NOMO-1 treated with dmso at 0.1 percent for 144 hours (cell line): ENCODE measurements at regions not wholly inside any gene's neighbourhood (a gene's known extent, or its start where the extent isn't known, plus 50 kb on each side); places are given as distances from the start of the nearest gene placed in this dataset.
"Not testable (repeated sequence)": the region's sequence is repeated elsewhere in the genome, so short reads cannot be mapped to it uniquely, and the experiment has no call there.

Experiments used
- DNase-seq: peaks from one replicate; lab custom pipeline; 2025; ENCODE audit not compliant: unreplicated experiment; lab: John Stamatoyannopoulos, UW

DNA sequence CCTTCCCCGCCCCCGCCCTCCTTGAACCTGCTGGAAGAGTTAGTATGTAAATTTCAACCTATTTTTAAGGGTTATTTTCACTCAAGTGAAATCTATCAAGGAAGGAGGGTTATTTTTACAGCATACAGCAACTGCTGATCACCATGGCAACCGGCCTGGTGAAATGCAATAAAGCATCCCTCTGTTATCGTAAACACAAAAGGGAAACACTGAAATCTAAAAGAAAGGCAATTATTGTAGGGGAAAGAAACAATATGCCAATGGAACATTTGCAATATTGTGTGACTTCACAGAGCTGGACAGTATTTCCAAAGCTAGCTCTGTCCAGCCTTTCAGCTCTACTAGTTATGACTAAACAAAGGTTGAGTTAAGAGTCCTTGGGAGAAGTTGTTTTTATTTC, 588.3 kb upstream of the PBX1 start:
- DNase-seq, result no peak

DNA sequence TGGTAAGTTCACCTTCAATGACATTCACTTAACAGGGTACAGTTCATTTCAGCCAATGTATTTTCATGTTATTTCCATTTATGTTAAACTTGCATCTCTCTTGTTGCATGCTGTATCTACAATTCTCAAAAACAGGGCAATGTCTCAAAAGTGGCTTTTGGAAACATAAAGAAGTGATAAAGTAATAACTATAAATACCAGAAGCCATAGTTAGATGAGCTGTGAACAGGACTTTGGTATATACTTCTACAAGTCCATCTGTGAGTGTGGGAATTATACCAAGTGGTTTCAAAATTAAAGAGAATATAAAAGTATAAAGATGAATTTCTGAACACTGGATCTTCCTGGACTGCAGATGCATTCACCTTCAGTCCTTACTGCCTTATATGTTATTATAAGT, 585.4 kb upstream of the PBX1 start:
- no peak for DNase-seq

DNA sequence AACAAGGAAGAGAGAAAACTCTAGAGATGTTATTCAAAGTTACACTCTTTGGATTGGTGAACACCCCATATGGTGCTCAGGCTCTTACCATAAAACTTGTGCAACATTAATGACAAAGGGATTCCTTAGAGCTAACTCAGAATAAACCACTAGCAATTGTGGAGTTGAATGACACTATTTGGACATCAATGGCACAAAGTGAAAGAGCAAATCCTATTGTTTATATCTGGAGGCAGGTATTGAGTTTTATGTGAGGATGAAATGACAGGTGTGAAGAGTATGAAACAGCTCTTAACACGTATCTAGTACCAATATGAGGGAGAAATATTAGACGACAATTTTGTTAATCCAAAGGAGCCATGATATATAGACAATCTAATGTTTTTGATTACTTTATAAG, 584.9 kb upstream of the PBX1 start:
- DNase-seq, result no peak

DNA sequence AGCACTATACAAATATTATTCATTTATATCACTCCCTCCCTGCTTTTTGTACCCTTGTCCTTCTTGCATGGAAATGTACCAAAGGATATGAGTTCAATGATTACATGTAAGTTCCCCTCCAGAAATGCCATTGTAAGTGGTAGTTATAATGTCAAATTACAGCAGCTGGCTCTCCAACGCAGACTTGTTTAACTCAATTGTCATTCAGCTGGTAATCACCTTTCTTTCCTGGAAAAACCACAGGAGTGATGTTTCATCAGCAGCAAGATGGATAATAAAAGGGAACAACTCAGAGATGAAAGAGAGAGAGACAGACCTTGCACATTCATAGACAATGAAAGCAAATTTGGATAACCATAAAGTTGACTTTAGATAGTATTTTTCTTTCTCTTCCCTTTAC, 578.6 kb upstream of the PBX1 start:
- DNase-seq, result no peak

DNA sequence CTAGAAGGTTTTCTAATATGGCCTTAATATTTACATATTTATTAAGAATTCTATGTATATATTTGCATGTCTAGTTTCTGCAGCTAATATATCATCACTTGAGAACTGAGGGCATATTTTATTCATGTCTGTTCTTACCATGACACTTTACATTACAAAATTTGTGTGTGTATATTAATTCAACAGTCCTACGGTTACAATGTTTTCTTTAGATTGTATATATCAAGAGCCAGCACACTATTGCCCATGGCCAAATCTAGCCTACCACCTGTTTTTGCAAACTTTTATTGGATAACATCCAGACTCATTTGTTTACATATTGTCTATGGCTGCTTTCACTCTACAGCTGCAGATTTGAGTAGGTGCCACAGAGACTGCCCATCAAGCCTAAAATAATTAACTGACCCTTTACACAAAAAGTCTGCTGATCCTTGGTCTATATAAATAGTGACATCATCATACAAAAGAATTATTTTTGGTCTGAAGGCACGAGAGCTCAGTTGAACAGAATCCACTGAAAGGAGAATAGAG, 577.4 kb upstream of the PBX1 start:
- DNase-seq, result no peak

DNA sequence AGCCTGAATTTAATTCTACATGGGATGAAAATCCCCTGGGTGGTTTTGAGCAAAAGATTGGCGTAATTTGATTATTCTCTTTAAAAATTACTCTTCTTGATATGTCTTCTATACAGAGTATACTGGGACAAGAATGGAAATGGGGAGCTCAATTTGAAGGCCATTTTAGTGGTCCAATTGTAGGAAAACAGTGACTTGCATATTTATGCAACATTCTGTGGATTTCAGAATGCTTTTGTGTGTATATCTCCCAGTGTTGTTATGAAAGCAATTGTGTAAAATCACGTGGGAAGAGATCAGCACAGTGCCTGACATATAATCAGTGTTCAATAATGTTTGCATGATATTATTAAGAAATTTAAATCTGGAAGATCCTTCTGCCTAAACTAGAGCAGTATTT, 575.9 kb upstream of the PBX1 start:
- no peak for DNase-seq

DNA sequence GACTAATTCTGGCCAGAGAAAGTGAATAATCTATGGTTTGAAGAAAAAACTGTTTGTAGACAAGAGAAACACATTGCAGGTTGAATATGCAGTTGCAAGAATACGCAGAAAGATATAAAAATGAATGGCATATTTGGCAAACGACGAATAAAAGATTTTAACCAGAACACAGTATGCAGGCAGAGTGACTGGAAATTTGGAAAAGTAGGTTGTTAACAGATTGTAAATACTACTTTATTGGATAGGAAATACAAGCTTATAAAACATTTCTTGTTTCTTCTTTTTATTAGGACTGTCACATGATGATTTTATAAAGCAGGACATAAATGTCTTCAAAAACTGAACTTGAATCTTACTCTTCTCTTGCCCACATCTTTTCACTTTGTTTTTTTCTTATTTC, 573.3 kb upstream of the PBX1 start:
- DNase-seq, result no peak

DNA sequence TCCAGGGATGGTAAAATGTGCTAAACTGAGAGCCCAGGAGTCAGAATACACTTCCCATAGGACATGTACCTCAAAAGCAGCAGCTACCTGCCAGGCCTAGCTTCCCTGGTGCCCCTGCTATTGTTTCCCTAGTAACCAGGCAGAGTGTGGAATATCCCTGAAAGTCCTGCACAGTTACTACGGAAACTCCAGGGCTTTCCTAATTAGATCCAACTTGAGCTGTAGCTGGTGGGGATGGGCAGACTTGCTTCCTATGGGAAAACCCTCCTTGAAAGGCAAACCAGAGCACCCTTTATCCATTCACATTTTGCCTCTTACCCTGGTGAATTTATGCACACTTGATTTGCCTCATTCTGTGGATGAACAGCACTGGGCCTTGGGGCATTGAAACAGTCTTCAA, 559.9 kb upstream of the PBX1 start:
- no peak for DNase-seq

DNA sequence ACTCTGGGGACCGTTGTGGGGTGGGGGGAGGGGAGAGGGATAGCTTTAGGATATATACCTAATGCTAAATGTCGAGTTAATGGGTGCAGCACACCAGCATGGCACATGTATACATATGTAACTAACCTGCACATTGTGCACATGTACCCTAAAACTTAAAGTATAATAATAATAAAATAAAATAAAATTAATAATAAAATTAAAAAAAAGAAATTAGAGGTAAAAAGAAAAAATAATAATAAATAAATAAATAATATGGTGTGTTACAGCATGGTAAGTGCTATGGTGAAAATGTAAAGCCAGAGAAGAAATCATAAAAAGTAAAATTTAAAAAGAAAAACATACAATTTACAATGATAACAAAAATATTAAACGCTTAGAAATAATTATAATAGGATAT, 552.8 kb upstream of the PBX1 start:
- not testable (repeated sequence) for DNase-seq

DNA sequence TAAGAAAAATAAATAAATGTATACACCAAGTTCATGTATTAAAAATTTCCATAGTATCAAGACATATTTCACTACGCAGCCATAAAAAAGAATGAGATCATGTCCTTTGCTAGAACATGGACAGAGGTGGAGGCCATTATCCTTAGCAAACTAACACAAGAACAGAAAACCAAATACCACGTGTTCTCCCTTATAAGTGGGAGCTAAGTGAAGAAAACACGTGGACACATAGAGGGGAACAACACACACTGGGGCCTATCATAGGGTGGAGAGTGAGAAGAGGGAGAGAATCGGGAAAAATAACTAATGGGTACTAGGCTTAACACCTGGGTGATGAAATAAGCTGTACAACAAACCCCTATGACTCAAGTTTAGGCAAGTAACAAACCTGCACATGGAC, 552.4 kb upstream of the PBX1 start:
- no peak for DNase-seq

DNA sequence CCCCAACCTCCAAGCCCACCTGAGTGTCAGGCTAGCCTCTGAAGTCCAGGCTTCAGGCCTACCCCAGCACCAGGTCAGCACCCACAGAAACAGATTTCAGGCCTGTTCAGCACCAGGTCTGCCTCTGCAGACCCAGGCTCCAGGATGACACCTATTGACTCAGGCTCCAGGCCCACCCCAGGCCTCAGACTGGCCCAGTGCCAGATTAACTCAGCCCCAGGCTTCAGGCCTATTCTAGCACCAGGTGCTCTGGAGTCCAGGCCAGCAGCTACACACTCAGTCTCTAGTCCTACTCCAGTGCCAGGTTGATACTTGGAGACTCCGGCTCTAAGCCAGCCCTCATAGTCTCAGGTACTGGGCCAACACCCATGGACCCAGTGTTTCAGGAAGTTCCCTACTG, 541.7 kb upstream of the PBX1 start:
- no peak for DNase-seq

DNA sequence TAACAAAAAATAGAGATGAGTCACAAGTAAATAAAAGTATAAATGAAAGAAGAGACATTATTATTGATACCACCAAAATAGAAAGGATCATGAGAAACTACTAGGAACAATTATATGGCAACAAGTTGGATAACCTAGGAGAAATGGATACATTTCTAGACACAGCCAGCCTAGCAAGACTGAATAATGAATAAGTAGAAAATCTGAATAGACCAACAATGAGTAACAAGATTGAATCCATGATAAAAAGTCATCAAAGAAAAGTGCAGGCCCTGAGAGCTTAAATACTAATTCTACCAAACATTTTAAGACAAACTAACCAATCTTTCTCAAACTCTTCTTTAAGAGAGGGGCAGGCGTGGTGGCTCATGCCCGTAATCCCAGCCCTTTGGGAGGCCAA, 538.6 kb upstream of the PBX1 start:
- DNase-seq, result no peak

DNA sequence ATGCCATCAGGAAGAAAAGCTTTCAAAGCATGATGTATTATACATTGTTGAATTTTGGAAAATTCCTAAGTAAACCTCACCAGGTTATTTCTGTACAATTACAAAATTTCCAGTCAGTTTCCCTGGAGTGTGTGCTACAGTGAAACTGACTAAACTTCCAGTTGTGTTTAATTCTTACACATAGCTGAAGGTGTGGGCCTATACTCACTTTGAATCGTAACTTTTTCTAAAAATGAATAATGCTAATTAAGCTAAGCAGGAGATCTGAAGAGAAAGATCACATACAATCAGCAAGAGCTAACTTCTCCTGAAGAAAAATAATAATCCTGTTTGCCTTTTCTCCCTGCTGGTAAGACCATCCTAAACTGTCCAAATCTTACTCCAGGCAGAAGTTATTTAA, 537.2 kb upstream of the PBX1 start:
- DNase-seq, result no peak

DNA sequence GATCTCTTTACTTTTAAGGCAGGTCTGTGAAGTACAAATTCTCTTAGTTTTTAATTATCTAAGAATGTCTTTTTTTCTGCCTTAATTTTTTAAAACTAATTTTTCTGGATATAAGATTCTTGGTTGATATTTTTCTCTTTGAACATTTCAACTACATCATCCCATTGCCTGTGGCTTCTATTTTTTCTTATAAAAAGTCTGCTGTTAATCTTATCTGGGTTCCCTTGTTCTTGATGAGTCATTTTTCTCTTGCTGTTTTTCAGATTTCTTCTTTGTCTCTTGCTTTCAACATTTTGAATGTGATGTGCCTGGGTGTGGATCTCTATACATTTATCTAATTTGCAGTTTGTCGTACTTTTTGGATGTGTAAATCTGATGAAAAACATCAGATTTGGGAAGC, 525.2 kb upstream of the PBX1 start:
- no peak for DNase-seq

DNA sequence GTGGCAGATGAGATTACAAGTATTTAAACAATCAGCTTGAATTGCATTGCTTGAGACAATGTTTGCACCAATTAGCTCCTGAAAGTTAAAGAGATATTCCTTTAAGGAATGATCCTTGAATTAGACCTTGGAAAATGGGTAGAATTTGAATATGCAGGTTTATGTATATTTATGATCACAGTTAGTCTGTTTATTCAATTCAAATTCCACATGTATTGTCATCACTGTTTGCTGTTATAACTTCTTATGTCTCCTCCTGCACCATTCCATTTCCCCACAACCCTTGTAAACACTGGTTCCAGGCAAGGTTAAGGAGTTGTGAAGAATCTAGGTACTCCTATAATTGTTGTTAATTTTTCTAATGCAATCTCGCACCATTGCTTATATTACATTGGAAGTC, 518.2 kb upstream of the PBX1 start:
- DNase-seq, result no peak

DNA sequence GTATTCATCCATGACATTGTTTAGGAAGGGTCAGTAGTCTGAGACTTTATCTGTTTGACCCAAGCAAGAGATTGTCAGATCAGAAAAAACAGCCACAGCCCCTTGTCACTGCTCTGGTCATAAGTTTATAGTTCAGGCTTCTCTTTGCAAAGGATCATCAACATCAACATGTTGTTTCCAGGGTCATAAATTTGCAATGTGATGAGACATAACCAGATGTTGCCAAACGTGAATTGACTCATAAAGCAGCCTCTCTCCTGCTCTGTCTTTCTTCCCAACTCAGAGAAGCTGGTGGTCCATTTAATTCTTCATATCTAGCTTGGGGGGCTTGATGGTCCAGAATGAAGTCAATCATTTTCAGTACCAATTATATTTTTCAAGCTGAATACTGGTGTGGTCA, 507.2 kb upstream of the PBX1 start:
- DNase-seq, result no peak

DNA sequence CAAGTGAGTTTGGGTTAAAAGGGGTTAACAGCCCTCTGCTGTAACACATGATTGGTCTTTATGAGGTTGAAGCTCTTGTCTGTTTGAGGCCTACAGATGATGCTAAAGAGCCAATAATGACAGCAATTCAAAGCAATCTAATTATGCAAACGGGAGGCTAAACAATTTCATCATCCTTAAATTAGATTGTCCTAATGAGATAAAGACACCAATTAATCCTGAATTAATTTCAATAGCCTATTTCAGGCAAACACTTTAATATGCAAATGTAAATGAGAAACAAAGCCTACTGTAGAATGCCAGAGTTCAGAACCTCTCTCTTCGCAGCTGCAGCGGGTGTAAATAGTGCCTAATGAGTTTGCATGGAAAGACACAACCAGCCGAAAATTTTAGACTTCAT, 504.7 kb upstream of the PBX1 start:
- no peak for DNase-seq

DNA sequence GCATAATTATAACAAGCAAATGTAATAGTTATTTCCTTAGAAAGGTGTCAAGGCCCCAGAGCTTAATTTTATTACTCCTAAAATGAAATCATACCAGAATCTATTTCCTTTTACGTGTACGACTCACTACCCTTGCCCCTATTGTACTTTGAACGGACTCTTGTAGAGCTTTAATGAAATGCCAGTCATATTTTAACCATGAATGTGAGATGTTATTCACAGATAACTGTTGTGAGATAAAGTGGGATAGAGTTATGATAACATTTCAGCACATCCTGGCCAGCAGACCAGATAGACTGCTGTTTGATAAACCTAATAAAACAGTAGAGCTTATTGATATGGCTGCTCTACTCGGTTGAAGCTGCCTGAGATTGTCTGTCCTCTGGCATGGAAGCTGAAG, 500.8 kb upstream of the PBX1 start:
- DNase-seq, result no peak

DNA sequence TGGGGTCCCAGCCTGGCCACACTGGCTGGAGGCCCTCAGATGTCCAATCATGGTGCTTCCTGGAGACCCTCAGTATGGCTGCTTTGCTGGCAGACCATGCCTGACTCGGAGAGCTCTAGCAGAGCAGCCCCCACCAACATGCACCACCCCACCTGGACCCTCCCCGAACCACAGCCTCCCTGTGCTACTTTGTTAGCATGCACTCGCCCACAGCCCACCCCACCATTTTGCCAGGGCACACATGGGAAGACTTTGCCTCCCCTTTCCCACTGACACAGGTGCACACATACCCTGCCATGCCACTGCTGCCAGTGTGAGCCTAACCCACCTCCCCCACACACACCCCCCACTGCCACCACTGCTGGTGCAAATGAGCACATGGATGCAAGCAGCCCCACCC, 497.5 kb upstream of the PBX1 start:
- no peak for DNase-seq

DNA sequence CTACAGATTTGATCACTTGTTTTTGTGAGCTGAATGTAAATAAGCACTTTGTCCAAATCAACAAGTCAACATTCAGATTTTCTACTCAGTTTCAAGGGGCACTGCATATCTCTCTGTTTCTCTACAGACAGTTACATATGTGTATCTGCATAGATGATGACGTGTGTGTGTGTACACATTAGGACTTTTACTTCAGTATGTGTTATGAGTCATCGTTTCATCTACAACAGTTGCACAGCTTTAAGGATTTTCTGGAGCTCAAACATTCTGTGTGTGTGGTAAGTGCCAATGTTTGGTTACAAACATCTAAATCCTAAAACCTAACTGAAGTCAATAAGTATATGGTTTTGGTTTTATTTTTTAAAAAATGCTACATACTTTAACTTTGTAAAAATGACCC, 494.5 kb upstream of the PBX1 start:
- no peak for DNase-seq

DNA sequence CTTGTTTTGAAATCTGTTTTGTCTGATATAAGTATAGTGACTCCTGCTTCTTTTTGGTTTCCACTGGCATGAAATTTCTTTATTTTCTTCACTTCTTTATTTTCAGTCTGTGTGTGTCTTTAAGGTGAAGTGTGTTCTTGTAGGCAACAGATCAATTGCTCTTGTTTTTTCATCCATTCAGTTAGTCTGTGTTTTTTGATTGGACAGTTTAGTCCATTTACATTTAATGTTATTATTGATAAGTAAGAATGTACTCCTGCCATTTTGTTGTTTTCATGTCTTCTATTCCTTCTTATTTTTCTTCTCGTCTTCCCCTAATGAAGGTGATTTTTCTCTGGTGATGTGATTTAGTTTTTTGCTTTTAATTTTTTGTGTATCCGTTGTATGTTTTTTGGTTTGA, 487.7 kb upstream of the PBX1 start:
- DNase-seq, result no peak

DNA sequence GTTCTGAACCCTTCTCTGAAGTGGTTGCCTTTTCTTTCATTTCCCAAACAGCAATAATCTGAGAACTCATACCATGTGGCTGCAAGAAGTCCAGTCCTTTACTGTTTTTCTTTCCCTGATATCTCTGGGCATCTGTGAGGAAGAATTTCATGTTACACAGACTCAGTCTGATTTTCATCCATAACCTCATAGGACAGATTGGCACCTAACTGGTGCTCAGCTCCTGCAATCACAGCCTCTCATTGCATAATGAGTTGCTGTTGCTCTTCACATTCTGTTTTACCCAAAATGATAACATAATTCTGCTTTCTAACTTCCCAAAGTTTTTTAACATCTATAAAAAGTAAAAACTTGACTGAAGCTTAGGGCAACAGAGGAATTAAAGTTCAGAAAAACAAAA, 472.2 kb upstream of the PBX1 start:
- DNase-seq, result no peak

DNA sequence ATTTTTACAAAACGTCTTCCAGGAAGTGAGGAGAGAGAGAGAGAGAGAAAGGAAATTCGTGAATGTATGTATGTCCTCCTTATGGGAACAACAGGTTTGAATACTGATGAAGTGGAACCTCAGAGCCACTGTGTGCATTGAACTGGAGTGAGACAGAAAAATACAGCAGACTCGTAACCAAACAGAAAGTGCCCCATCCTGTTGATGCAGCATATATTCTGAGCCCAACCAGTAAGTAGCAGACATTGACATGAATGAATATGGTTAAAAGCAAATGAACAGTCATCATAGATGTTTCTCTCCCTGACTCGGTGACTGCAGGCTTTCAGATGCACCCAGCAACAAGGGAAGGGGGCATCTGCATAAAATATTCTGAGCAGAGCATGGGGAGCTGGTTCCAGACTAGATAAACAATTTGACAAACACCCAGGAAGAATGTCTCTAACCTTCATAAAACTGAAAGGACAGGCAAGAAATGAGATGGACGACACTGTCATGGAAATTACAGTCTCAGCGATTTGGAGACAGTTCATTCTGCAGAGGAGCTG, 471.0 kb upstream of the PBX1 start:
- no peak for DNase-seq
